ENCODE measurements at regions not wholly inside any gene's neighbourhood (a gene's known extent, or its start where the extent isn't known, plus 50 kb on each side); places are given as distances from the start of the nearest gene placed in this dataset.

GRCh38 chr4:129950217-129950616 lies 854.3 kb downstream of the C4orf33 start:
- peak; percentile 12 for DNase-seq (ENCODE audit: low read depth)
- no peak overlapping the region for H3K9ac ChIP-seq (ENCODE audit: low read length)
- no peaks in the 10 kb centered on the region for H3K4me1 ChIP-seq (ENCODE audit: control insufficient read depth, insufficient read depth, low read length)
- H3K9me3 ChIP-seq (ENCODE audit: control insufficient read depth, low read length): no peaks in the 10 kb centered on the region
- no peaks in the 10 kb centered on the region for H3K27me3 ChIP-seq (replicated peaks; ENCODE audit: control insufficient read depth, insufficient read depth, low read length)
- no peak overlapping the region for H3K4me3 ChIP-seq (ENCODE audit: low read length)
- no peaks in the 10 kb centered on the region for H3K36me3 ChIP-seq (ENCODE audit: control insufficient read depth, insufficient read depth, low read length, severe bottlenecking)

GRCh38 chr4:129966175-129966574 lies 870.2 kb downstream of the C4orf33 start:
- Histone ChIP-seq H3K4me3 (ENCODE audit: low read length) (no peak overlapping the region), H3K27me3 (replicated peaks; ENCODE audit: control insufficient read depth, insufficient read depth, low read length) (no peaks in the 10 kb centered on the region), H3K36me3 (ENCODE audit: control insufficient read depth, insufficient read depth, low read length, severe bottlenecking) (no peaks in the 10 kb centered on the region), H3K9me3 (ENCODE audit: control insufficient read depth, low read length) (no peaks in the 10 kb centered on the region), H3K9ac (ENCODE audit: low read length) (no peak overlapping the region), H3K4me1 (ENCODE audit: control insufficient read depth, insufficient read depth, low read length) (no peaks in the 10 kb centered on the region)
- no peak for DNase-seq (ENCODE audit: low read depth)

GRCh38 chr4:129968366-129968765 lies 872.4 kb downstream of the C4orf33 start:
- H3K9me3 ChIP-seq (ENCODE audit: control insufficient read depth, low read length): no peaks in the 10 kb centered on the region
- H3K4me1 ChIP-seq (ENCODE audit: control insufficient read depth, insufficient read depth, low read length): no peaks in the 10 kb centered on the region
- H3K4me3 ChIP-seq (ENCODE audit: low read length): no peak overlapping the region
- no peaks in the 10 kb centered on the region for H3K27me3 ChIP-seq (replicated peaks; ENCODE audit: control insufficient read depth, insufficient read depth, low read length)
- no peak overlapping the region for H3K9ac ChIP-seq (ENCODE audit: low read length)
- DNase-seq (ENCODE audit: low read depth): no peak
- H3K36me3 ChIP-seq (ENCODE audit: control insufficient read depth, insufficient read depth, low read length, severe bottlenecking): no peaks in the 10 kb centered on the region

- H3K9me3 ChIP-seq (ENCODE audit: control insufficient read depth, low read length): no peaks in the 10 kb centered on the region
- H3K27me3 ChIP-seq (replicated peaks; ENCODE audit: control insufficient read depth, insufficient read depth, low read length): no peaks in the 10 kb centered on the region
- H3K4me1 ChIP-seq (ENCODE audit: control insufficient read depth, insufficient read depth, low read length): no peaks in the 10 kb centered on the region
- H3K4me3 ChIP-seq (ENCODE audit: low read length): no peak overlapping the region
- H3K36me3 ChIP-seq (ENCODE audit: control insufficient read depth, insufficient read depth, low read length, severe bottlenecking): no peaks in the 10 kb centered on the region
- H3K9ac ChIP-seq (ENCODE audit: low read length): no peak overlapping the region
- no peak for DNase-seq (ENCODE audit: low read depth)
Observed at GRCh38 chr4:129968778-129969177, 872.8 kb downstream of the C4orf33 start.

GRCh38 chr4:129970801-129971200 lies 874.8 kb downstream of the C4orf33 start:
- no peaks in the 10 kb centered on the region for H3K36me3 ChIP-seq (ENCODE audit: control insufficient read depth, insufficient read depth, low read length, severe bottlenecking)
- DNase-seq (ENCODE audit: low read depth): no peak
- no peak overlapping the region for H3K9ac ChIP-seq (ENCODE audit: low read length)
- no peak overlapping the region for H3K4me3 ChIP-seq (ENCODE audit: low read length)
- H3K27me3 ChIP-seq (replicated peaks; ENCODE audit: control insufficient read depth, insufficient read depth, low read length): no peaks in the 10 kb centered on the region
- no peaks in the 10 kb centered on the region for H3K4me1 ChIP-seq (ENCODE audit: control insufficient read depth, insufficient read depth, low read length)
- no peaks in the 10 kb centered on the region for H3K9me3 ChIP-seq (ENCODE audit: control insufficient read depth, low read length)

GRCh38 chr4:129971419-129971818 lies 875.5 kb downstream of the C4orf33 start:
- Histone ChIP-seq H3K9me3 (ENCODE audit: control insufficient read depth, low read length) (no peaks in the 10 kb centered on the region), H3K9ac (ENCODE audit: low read length) (no peak overlapping the region), H3K36me3 (ENCODE audit: control insufficient read depth, insufficient read depth, low read length, severe bottlenecking) (no peaks in the 10 kb centered on the region), H3K4me1 (ENCODE audit: control insufficient read depth, insufficient read depth, low read length) (no peaks in the 10 kb centered on the region), H3K27me3 (replicated peaks; ENCODE audit: control insufficient read depth, insufficient read depth, low read length) (no peaks in the 10 kb centered on the region), H3K4me3 (ENCODE audit: low read length) (no peak overlapping the region)
- no peak for DNase-seq (ENCODE audit: low read depth)

- Histone ChIP-seq H3K4me1 (ENCODE audit: control insufficient read depth, insufficient read depth, low read length) (no peaks in the 10 kb centered on the region), H3K27me3 (replicated peaks; ENCODE audit: control insufficient read depth, insufficient read depth, low read length) (no peaks in the 10 kb centered on the region), H3K4me3 (ENCODE audit: low read length) (no peak overlapping the region), H3K36me3 (ENCODE audit: control insufficient read depth, insufficient read depth, low read length, severe bottlenecking) (no peaks in the 10 kb centered on the region), H3K9me3 (ENCODE audit: control insufficient read depth, low read length) (no peaks in the 10 kb centered on the region), H3K9ac (ENCODE audit: low read length) (no peak overlapping the region)
- no peak for DNase-seq (ENCODE audit: low read depth)
Observed at GRCh38 chr4:129972257-129972656, 876.3 kb downstream of the C4orf33 start.

- H3K4me3 ChIP-seq (ENCODE audit: low read length): no peak overlapping the region
- H3K9ac ChIP-seq (ENCODE audit: low read length): no peak overlapping the region
- H3K4me1 ChIP-seq (ENCODE audit: control insufficient read depth, insufficient read depth, low read length): no peaks in the 10 kb centered on the region
- H3K9me3 ChIP-seq (ENCODE audit: control insufficient read depth, low read length): no peaks in the 10 kb centered on the region
- H3K27me3 ChIP-seq (replicated peaks; ENCODE audit: control insufficient read depth, insufficient read depth, low read length): no peaks in the 10 kb centered on the region
- DNase-seq (ENCODE audit: low read depth): no peak
- no peaks in the 10 kb centered on the region for H3K36me3 ChIP-seq (ENCODE audit: control insufficient read depth, insufficient read depth, low read length, severe bottlenecking)
Observed at GRCh38 chr4:129974730-129975129, 878.8 kb downstream of the C4orf33 start.

- no peak overlapping the region for H3K4me3 ChIP-seq (ENCODE audit: low read length)
- H3K36me3 ChIP-seq (ENCODE audit: control insufficient read depth, insufficient read depth, low read length, severe bottlenecking): no peaks in the 10 kb centered on the region
- no peak for DNase-seq (ENCODE audit: low read depth)
- no peaks in the 10 kb centered on the region for H3K27me3 ChIP-seq (replicated peaks; ENCODE audit: control insufficient read depth, insufficient read depth, low read length)
- no peak overlapping the region for H3K9ac ChIP-seq (ENCODE audit: low read length)
- H3K4me1 ChIP-seq (ENCODE audit: control insufficient read depth, insufficient read depth, low read length): no peaks in the 10 kb centered on the region
- H3K9me3 ChIP-seq (ENCODE audit: control insufficient read depth, low read length): no peaks in the 10 kb centered on the region
Observed at GRCh38 chr4:129978315-129978714, 882.4 kb downstream of the C4orf33 start.

- no peak for DNase-seq (ENCODE audit: low read depth)
- no peaks in the 10 kb centered on the region for H3K9me3 ChIP-seq (ENCODE audit: control insufficient read depth, low read length)
- no peak overlapping the region for H3K9ac ChIP-seq (ENCODE audit: low read length)
Observed at GRCh38 chr4:129988957-129989356, 893.0 kb downstream of the C4orf33 start.

GRCh38 chr4:129994715-129995114 lies 898.8 kb downstream of the C4orf33 start:
- H3K9ac ChIP-seq (ENCODE audit: low read length): no peak overlapping the region
- DNase-seq (ENCODE audit: low read depth): no peak
- H3K9me3 ChIP-seq (ENCODE audit: control insufficient read depth, low read length): no peaks in the 10 kb centered on the region
- no peaks in the 10 kb centered on the region for H3K27me3 ChIP-seq (replicated peaks; ENCODE audit: control insufficient read depth, insufficient read depth, low read length)
- no peaks in the 10 kb centered on the region for H3K4me1 ChIP-seq (ENCODE audit: control insufficient read depth, insufficient read depth, low read length)
- no peaks in the 10 kb centered on the region for H3K36me3 ChIP-seq (ENCODE audit: control insufficient read depth, insufficient read depth, low read length, severe bottlenecking)
- H3K4me3 ChIP-seq (ENCODE audit: low read length): no peak overlapping the region

More at GRCh38 chr4:129988957-129989356, 893.0 kb downstream of the C4orf33 start:
- H3K4me3 ChIP-seq (ENCODE audit: low read length): no peak overlapping the region
- H3K36me3 ChIP-seq (ENCODE audit: control insufficient read depth, insufficient read depth, low read length, severe bottlenecking): no peaks in the 10 kb centered on the region
- no peaks in the 10 kb centered on the region for H3K4me1 ChIP-seq (ENCODE audit: control insufficient read depth, insufficient read depth, low read length)
- no peaks in the 10 kb centered on the region for H3K27me3 ChIP-seq (replicated peaks; ENCODE audit: control insufficient read depth, insufficient read depth, low read length)

- Histone ChIP-seq H3K9me3 (ENCODE audit: control insufficient read depth, low read length) (peaks cover 5% of the 10 kb centered on the region), H3K36me3 (ENCODE audit: control insufficient read depth, insufficient read depth, low read length, severe bottlenecking) (no peaks in the 10 kb centered on the region), H3K27me3 (replicated peaks; ENCODE audit: control insufficient read depth, insufficient read depth, low read length) (no peaks in the 10 kb centered on the region), H3K9ac (ENCODE audit: low read length) (no peak overlapping the region), H3K4me1 (ENCODE audit: control insufficient read depth, insufficient read depth, low read length) (no peaks in the 10 kb centered on the region), H3K4me3 (ENCODE audit: low read length) (no peak overlapping the region)
- DNase-seq (ENCODE audit: low read depth): no peak
Observed at GRCh38 chr4:129998436-129999150, 902.6 kb downstream of the C4orf33 start.

All from adipocyte (in vitro differentiated cells).